ENCODE measurements at regions not wholly inside any gene's neighbourhood (a gene's known extent, or its start where the extent isn't known, plus 50 kb on each side); places are given as distances from the start of the nearest gene placed in this dataset.
"Not testable (repeated sequence)": the region's sequence is repeated elsewhere in the genome, so short reads cannot be mapped to it uniquely, and the experiment has no call there.

- not testable (repeated sequence) for TF ChIP-seq PATZ1 (CRISPR knock-in tag; IDR thresholded peaks at IDR 0.05; ENCODE audit: borderline replicate concordance); ZNF8 (CRISPR knock-in tag; IDR thresholded peaks at IDR 0.05); BACH2 (CRISPR knock-in tag; IDR thresholded peaks at IDR 0.05; ENCODE audit: borderline replicate concordance); ARNTL (CRISPR knock-in tag; IDR thresholded peaks at IDR 0.05; ENCODE audit: borderline replicate concordance, low read depth); ZFP30 (CRISPR knock-in tag; IDR thresholded peaks at IDR 0.05); ZFP3 (CRISPR knock-in tag; IDR thresholded peaks at IDR 0.05); CSDC2 (CRISPR knock-in tag; IDR thresholded peaks at IDR 0.05); ZNF70 (CRISPR knock-in tag; IDR thresholded peaks at IDR 0.05)
These were observed 532.5 kb upstream of the SYNCRIP start for GRCh38 chr6:86175149-86175548.

All from SK-N-SH treated with all-trans-retinoic acid at 6 μM for 48 hours (cell line).